Uterus (tissue), 3 donors: ENCODE measurements at regions not wholly inside any gene's neighbourhood (a gene's known extent, or its start where the extent isn't known, plus 50 kb on each side); places are given as distances from the start of the nearest gene placed in this dataset.

ENCODE experiments used
- DNase-seq, 2 donors: peaks; one replicate each; pipeline ENCODE4 v3.0.0-alpha.2; 2019 to 2020
- H3K27ac ChIP-seq, 2 donors: fragments of 200-600 bp; sonication (generic); 1 replicate in 1 of 2; 2 replicates in 1 of 2; pipeline ENCODE4 v1.5.1; 2016 to 2018
- H3K27me3 ChIP-seq, 2 donors: fragments of 200-600 bp; sonication (generic); one replicate each; pipeline ENCODE4 v1.5.1; 2018 to 2019; ENCODE audit warnings: control low read depth in 1 of 2
- H3K36me3 ChIP-seq, 2 donors: fragments of 200-600 bp; sonication (generic); one replicate each; pipeline ENCODE4 v1.5.1; 2019; ENCODE audit warnings: control low read depth in 1 of 2
- H3K4me1 ChIP-seq, 2 donors: fragments of 200-600 bp; sonication (generic); one replicate each; pipeline ENCODE4 v1.5.1; 2018 to 2019; ENCODE audit warnings: control low read depth in 1 of 2
- H3K4me3 ChIP-seq, 2 donors: fragments of 200-600 bp; sonication (generic); 1 replicate in 1 of 2; 2 replicates in 1 of 2; pipeline ENCODE4 v1.5.1; 2018 to 2019; ENCODE audit warnings: mild to moderate bottlenecking in 1 of 2
- H3K9me3 ChIP-seq, 2 donors: fragments of 200-600 bp; sonication (generic); one replicate each; pipeline ENCODE4 v1.5.1; 2019; ENCODE audit warnings: control low read depth in 1 of 2
- CTCF ChIP-seq, 4 experiments: fragments of 200-600 bp in 2 of 4; fragments of 450-650 bp in 2 of 4; sonication (generic) in 2 of 4; IDR thresholded peaks; one replicate each; pipeline ENCODE4 v1.5.1; 2016 to 2019; ENCODE audit warnings: antibody characterized with exemption in 4 of 4, mild to moderate bottlenecking in 2 of 4, moderate library complexity in 1 of 4
- POLR2A ChIP-seq, 2 donors: fragments of 450-650 bp; IDR thresholded peaks; one replicate each; pipeline ENCODE4 v1.6.1; 2016; ENCODE audit warnings: antibody characterized with exemption in 2 of 2, mild to moderate bottlenecking in 1 of 2, moderate library complexity in 1 of 2
- intact Hi-C: fragments of 100-400 bp; cut with DNase I; formaldehyde crosslinking; loops from one replicate; pipeline ENCODE4 v1.15.1; 2023; ENCODE audit warnings: low total_unique reads
- donor health status: DM: yes; HTN: yes; CAD: no.

GRCh38 chr10:28903063-28903462 lies 225.7 kb downstream of the BAMBI start:
- Histone ChIP-seq H3K27me3 (no peaks in the 10 kb centered on the region), H3K36me3 (no peaks in the 10 kb centered on the region), H3K9me3 (no peaks in the 10 kb centered on the region), H3K27ac (no peak overlapping the region), H3K4me1 (no peaks in the 10 kb centered on the region), H3K4me3 (no peak overlapping the region)
- no peak for TF ChIP-seq POLR2A (IDR thresholded peaks at IDR 0.05)
- TF ChIP-seq CTCF (IDR thresholded peaks at IDR 0.05) = no peak
- no peak for DNase-seq
- intact Hi-C loops = no loop called here

GRCh38 chr10:28903736-28904135 lies 226.4 kb downstream of the BAMBI start:
- Histone ChIP-seq H3K27ac (no peak overlapping the region), H3K36me3 (no peaks in the 10 kb centered on the region), H3K4me3 (no peak overlapping the region), H3K9me3 (no peaks in the 10 kb centered on the region), H3K4me1 (no peaks in the 10 kb centered on the region), H3K27me3 (no peaks in the 10 kb centered on the region)
- intact Hi-C loops = no loop called here
- no peak for TF ChIP-seq CTCF (IDR thresholded peaks at IDR 0.05)
- DNase-seq = no peak

GRCh38 chr10:28905371-28905770 lies 228.1 kb downstream of the BAMBI start:
- intact Hi-C loops = no loop called here
- Histone ChIP-seq H3K27ac (no peak overlapping the region), H3K4me3 (no peak overlapping the region), H3K36me3 (no peaks in the 10 kb centered on the region), H3K27me3 (no peaks in the 10 kb centered on the region), H3K4me1 (no peaks in the 10 kb centered on the region), H3K9me3 (no peaks in the 10 kb centered on the region)
- DNase-seq = no peak
- no peak for TF ChIP-seq POLR2A (IDR thresholded peaks at IDR 0.05)
- no peak for TF ChIP-seq CTCF (IDR thresholded peaks at IDR 0.05)

- no peak for DNase-seq
- Histone ChIP-seq H3K9me3 (no peaks in the 10 kb centered on the region), H3K27me3 (no peaks in the 10 kb centered on the region), H3K4me3 (no peak overlapping the region), H3K27ac (no peak overlapping the region), H3K36me3 (no peaks in the 10 kb centered on the region), H3K4me1 (no peaks in the 10 kb centered on the region)
- intact Hi-C loops = no loop called here
- TF ChIP-seq CTCF (IDR thresholded peaks at IDR 0.05) = no peak
- TF ChIP-seq POLR2A (IDR thresholded peaks at IDR 0.05) = no peak
Measured at GRCh38 chr10:28906011-28906411, 228.7 kb downstream of the BAMBI start.

- no peaks in the 10 kb centered on the region for H3K9me3 ChIP-seq
- H3K4me1 ChIP-seq = no peaks in the 10 kb centered on the region
- no peak overlapping the region for H3K4me3 ChIP-seq
- intact Hi-C loops = no loop called here
- no peak overlapping the region for H3K27ac ChIP-seq
- H3K36me3 ChIP-seq = no peaks in the 10 kb centered on the region
- no peak for TF ChIP-seq CTCF (IDR thresholded peaks at IDR 0.05)
- H3K27me3 ChIP-seq = no peaks in the 10 kb centered on the region
- DNase-seq = no peak
Measured at GRCh38 chr10:28906415-28906814, 229.1 kb downstream of the BAMBI start.
